ENCODE measurements at regions not wholly inside any gene's neighbourhood (a gene's known extent, or its start where the extent isn't known, plus 50 kb on each side); places are given as distances from the start of the nearest gene placed in this dataset.

GRCh38 chr6:163665464-163665863 lies 250.9 kb downstream of the QKI start:
- no peak overlapping the region for H3K4me3 Mint-ChIP-seq (ENCODE audit: unreplicated experiment)
- BruUV-seq (replicated peaks) = no TSS peak
- H3K4me1 Mint-ChIP-seq (ENCODE audit: low read depth, unreplicated experiment) = no peaks in the 10 kb centered on the region
- H3K27ac Mint-ChIP-seq (ENCODE audit: unreplicated experiment) = no peak overlapping the region
- no peaks in the 10 kb centered on the region for H3K4me1 ChIP-seq
- no peaks in the 10 kb centered on the region for H3K27me3 Mint-ChIP-seq (ENCODE audit: insufficient read depth, unreplicated experiment)
- H3K36me3 ChIP-seq (ENCODE audit: control insufficient read depth, insufficient read depth, low read length) = no peaks in the 10 kb centered on the region
- CTCF ChIA-PET = no interaction called here
- POLR2A ChIA-PET = no interaction called here
- H3K36me3 Mint-ChIP-seq (ENCODE audit: insufficient read depth, unreplicated experiment) = no peaks in the 10 kb centered on the region
- no peaks in the 10 kb centered on the region for H3K27me3 ChIP-seq (replicated peaks; ENCODE audit: control insufficient read depth, insufficient read depth, low read length)
- no peak for DNase-seq
- TF ChIP-seq, protein P1, sequence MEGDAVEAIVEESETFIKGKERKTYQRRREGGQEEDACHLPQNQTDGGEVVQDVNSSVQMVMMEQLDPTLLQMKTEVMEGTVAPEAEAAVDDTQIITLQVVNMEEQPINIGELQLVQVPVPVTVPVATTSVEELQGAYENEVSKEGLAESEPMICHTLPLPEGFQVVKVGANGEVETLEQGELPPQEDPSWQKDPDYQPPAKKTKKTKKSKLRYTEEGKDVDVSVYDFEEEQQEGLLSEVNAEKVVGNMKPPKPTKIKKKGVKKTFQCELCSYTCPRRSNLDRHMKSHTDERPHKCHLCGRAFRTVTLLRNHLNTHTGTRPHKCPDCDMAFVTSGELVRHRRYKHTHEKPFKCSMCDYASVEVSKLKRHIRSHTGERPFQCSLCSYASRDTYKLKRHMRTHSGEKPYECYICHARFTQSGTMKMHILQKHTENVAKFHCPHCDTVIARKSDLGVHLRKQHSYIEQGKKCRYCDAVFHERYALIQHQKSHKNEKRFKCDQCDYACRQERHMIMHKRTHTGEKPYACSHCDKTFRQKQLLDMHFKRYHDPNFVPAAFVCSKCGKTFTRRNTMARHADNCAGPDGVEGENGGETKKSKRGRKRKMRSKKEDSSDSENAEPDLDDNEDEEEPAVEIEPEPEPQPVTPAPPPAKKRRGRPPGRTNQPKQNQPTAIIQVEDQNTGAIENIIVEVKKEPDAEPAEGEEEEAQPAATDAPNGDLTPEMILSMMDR (IDR thresholded peaks at IDR 0.05; ENCODE audit: insufficient read depth in 1 of 2, low read depth in 1 of 2, low read length in 1 of 2, severe bottlenecking in 1 of 2, unreplicated experiment in 1 of 2) = no peak
- H3K9me3 ChIP-seq = no peaks in the 10 kb centered on the region
- no peaks in the 10 kb centered on the region for H3K9me3 Mint-ChIP-seq (ENCODE audit: unreplicated experiment)
- no peak overlapping the region for H3K4me3 ChIP-seq (ENCODE audit: low read depth, low read length)
- intact Hi-C loops (cut with micrococcal nuclease; ENCODE audit: unreplicated experiment) = no loop called here

DNA sequence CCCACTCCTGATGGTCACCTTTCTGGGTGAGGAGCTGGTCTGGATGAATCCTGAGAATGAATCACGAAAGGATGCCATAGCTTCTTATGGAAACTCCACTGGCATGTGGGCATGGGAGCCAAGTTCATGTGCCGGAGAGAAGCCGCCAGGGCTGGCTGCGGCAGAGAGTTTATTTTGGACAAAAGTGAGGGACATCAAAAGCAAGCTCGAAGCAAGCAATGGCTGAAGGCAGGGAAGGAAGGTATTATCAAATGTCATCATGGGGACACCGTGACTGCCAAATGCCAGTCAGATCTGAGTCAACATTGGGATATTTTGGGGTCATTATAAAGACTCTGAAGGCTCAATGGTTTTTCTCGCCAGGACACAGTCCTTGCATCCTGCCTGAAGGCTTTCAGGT lies 249.1 kb downstream of the QKI start:
- no peaks in the 10 kb centered on the region for H3K9me3 Mint-ChIP-seq (ENCODE audit: unreplicated experiment)
- peaks cover 10% of the 10 kb centered on the region for H3K27me3 Mint-ChIP-seq (ENCODE audit: insufficient read depth, unreplicated experiment)
- POLR2A ChIA-PET = no interaction called here

DNA sequence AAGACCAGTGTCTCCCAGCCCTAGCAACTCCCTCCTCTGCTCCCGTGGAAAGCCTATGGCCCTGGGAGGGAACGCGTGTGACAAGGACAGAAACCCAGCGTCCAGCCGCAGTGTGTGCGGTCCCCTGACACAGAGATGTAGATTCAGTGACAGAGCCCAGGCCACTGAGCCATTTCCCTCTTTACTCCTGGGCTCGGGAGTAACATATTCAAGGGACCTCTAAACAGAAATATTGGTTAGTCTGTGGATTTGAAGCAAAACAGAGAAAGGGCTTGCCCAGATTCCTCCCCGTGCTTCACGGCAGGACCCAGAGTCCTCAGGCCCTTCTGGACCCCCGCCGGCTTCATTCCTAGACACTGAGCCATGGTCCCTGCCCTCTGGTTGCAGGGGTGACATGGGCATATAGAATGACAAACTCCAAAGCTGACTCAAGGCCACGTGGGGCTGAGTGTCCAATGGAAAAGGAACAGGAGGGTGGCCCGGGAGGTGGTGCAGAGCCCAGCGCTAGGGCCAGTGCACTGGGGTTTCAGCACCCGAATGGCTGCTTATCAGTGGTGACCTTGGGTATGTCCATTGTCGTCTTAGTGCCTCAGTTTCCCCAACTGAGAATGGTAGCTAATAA lies 248.2 kb downstream of the QKI start:
- DNase-seq = no peak
- TF ChIP-seq, protein P1 (IDR thresholded peaks at IDR 0.05; ENCODE audit: insufficient read depth in 1 of 2, low read depth in 1 of 2, low read length in 1 of 2, severe bottlenecking in 1 of 2, unreplicated experiment in 1 of 2) = no peak
- no peaks in the 10 kb centered on the region for H3K36me3 Mint-ChIP-seq (ENCODE audit: insufficient read depth, unreplicated experiment)
- POLR2A ChIA-PET = no interaction called here
- H3K4me3 ChIP-seq (ENCODE audit: low read depth, low read length) = no peak overlapping the region
- intact Hi-C loops (cut with micrococcal nuclease; ENCODE audit: unreplicated experiment) = no loop called here
- H3K27ac Mint-ChIP-seq (ENCODE audit: unreplicated experiment) = no peak overlapping the region
- H3K9me3 ChIP-seq = no peaks in the 10 kb centered on the region
- H3K4me1 Mint-ChIP-seq (ENCODE audit: low read depth, unreplicated experiment) = no peaks in the 10 kb centered on the region
- H3K36me3 ChIP-seq (ENCODE audit: control insufficient read depth, insufficient read depth, low read length) = no peaks in the 10 kb centered on the region
- H3K27me3 Mint-ChIP-seq (ENCODE audit: insufficient read depth, unreplicated experiment) = peaks cover 14% of the 10 kb centered on the region
- H3K4me3 Mint-ChIP-seq (ENCODE audit: unreplicated experiment) = no peak overlapping the region
- no peaks in the 10 kb centered on the region for H3K9me3 Mint-ChIP-seq (ENCODE audit: unreplicated experiment)
- CTCF ChIA-PET = no interaction called here
- no peaks in the 10 kb centered on the region; the same call in 1 of the 2 replicates for H3K27me3 ChIP-seq (replicated peaks; ENCODE audit: control insufficient read depth, insufficient read depth, low read length)
- H3K4me1 ChIP-seq = no peaks in the 10 kb centered on the region
- BruUV-seq (replicated peaks) = no TSS peak

More for the DNA sequence above, 249.1 kb downstream of the QKI start:
- TF ChIP-seq, protein P1 (IDR thresholded peaks at IDR 0.05; ENCODE audit: insufficient read depth in 1 of 2, low read depth in 1 of 2, low read length in 1 of 2, severe bottlenecking in 1 of 2, unreplicated experiment in 1 of 2) = no peak
- no peaks in the 10 kb centered on the region for H3K4me1 Mint-ChIP-seq (ENCODE audit: low read depth, unreplicated experiment)
- intact Hi-C loops (cut with micrococcal nuclease; ENCODE audit: unreplicated experiment) = no loop called here
- no peaks in the 10 kb centered on the region for H3K36me3 Mint-ChIP-seq (ENCODE audit: insufficient read depth, unreplicated experiment)
- Histone ChIP-seq H3K27me3 (replicated peaks; ENCODE audit: control insufficient read depth, insufficient read depth, low read length) (no peaks in the 10 kb centered on the region; the same call in 1 of the 2 replicates), H3K4me1 (no peaks in the 10 kb centered on the region), H3K9me3 (no peaks in the 10 kb centered on the region), H3K36me3 (ENCODE audit: control insufficient read depth, insufficient read depth, low read length) (no peaks in the 10 kb centered on the region), H3K4me3 (ENCODE audit: low read depth, low read length) (no peak overlapping the region)
- BruUV-seq (replicated peaks) = no TSS peak
- H3K4me3 Mint-ChIP-seq (ENCODE audit: unreplicated experiment) = no peak overlapping the region
- no peak for DNase-seq
- CTCF ChIA-PET = no interaction called here
- H3K27ac Mint-ChIP-seq (ENCODE audit: unreplicated experiment) = no peak overlapping the region

Data from Caco-2 (cell line).